ENCODE measurements at regions not wholly inside any gene's neighbourhood (a gene's known extent, or its start where the extent isn't known, plus 50 kb on each side); places are given as distances from the start of the nearest gene placed in this dataset.

DNA sequence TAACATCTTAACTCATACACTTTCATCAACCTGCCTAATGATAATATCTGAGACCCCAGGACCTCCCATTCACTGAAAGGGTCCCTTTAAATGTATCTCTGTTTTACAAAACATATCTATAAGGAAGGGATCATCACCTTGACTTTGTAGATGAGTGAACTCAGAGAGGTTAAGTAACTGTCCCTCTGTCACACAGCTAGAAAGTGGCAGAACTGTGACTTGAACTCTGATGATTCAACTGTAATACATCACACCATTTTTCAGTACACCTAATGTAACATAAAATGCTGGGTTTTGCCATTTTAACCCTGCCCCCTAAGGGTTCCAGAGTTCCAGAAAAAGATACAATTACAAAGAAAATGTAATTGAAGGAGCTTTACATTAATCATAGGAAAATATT, 234.6 kb downstream of the ZEB2 start:
- in situ Hi-C loops (cut with MboI) = no loop called here
- Histone ChIP-seq H3K79me2 (ENCODE audit: control insufficient read depth, insufficient read depth, low read length) (no peaks in the 10 kb centered on the region), H2AFZ (ENCODE audit: low read depth, low read length) (no peak overlapping the region), H3K27ac (ENCODE audit: extremely low read depth, low read depth, low read length) (no peak overlapping the region), H3K4me2 (ENCODE audit: insufficient read depth, low read length) (no peak overlapping the region), H3K4me1 (replicated peaks in 1 of 2; ENCODE audit: control insufficient read depth in 2 of 2, insufficient read depth in 2 of 2, low read length in 2 of 2) (no peaks in the 10 kb centered on the region; a peak in 1 of 5 replicates), H3K4me3 (no peak overlapping the region), H4K20me1 (replicated peaks; ENCODE audit: control insufficient read depth, insufficient read depth, low read length) (no peaks in the 10 kb centered on the region), H3K27me3 (ENCODE audit: control insufficient read depth in 2 of 2, insufficient read depth in 2 of 2, low read length in 2 of 2) (no peaks in the 10 kb centered on the region), H3K9me1 (ENCODE audit: control insufficient read depth, insufficient read depth, low read length) (no peaks in the 10 kb centered on the region), H3K9me3 (replicated peaks; ENCODE audit: control insufficient read depth, insufficient read depth, low read depth, low read length) (no peaks in the 10 kb centered on the region), H3K36me3 (ENCODE audit: control insufficient read depth, insufficient read depth, low read length) (no peaks in the 10 kb centered on the region), H3K9ac (ENCODE audit: insufficient read depth in 1 of 2, low read depth in 2 of 2, low read length in 2 of 2) (no peak overlapping the region)
- ATAC-seq (no peak), DNase-seq (ENCODE audit: extremely low read depth in 1 of 4, low spot score in 3 of 4) (no peak), FAIRE-seq (no peak)
- ChIA-PET POLR2A (interaction anchor here (0.7 kb wide), 1 partner anchor 26 kb away, joined by 3 read pairs; no protein-coding TSS in a partner anchor), CTCF (ENCODE audit: low intra/inter-chr PET ratio) (no interaction called here)
- intact Hi-C loops (cut with micrococcal nuclease) = no loop called here
- BruUV-seq (replicated peaks) = no TSS peak
- TF ChIP-seq ESRRB (CRISPR knock-in tag; IDR thresholded peaks at IDR 0.05; ENCODE audit: borderline replicate concordance) (no peak), BRF2 (IDR thresholded peaks at IDR 0.05; ENCODE audit: borderline replicate concordance, insufficient read depth, insufficient read length) (no peak), RBM14 (IDR thresholded peaks at IDR 0.05; ENCODE audit: borderline replicate concordance, insufficient read depth, low read depth, low read length) (no peak), ADNP (tag; IDR thresholded peaks at IDR 0.05) (peak; percentile 61; the same call in 1 of the 2 replicates), KDM1A (IDR thresholded peaks at IDR 0.05) (peak; percentile 44 to 52; a peak in 2 of 4 replicates), CREB3 (tag; conservative IDR thresholded peaks at IDR 0.05; ENCODE audit: low read depth) (no peak), FOXJ2 (tag; IDR thresholded peaks at IDR 0.05) (no peak), HDAC2 (IDR thresholded peaks at IDR 0.05) (0 out of 2 replicates have a peak, but pooled peaks have one; percentile 43), HNRNPH1 (optimal IDR thresholded peaks at IDR 0.05; ENCODE audit: low read depth, low read length) (no peak), CEBPG (CRISPR knock-in tag; IDR thresholded peaks at IDR 0.05) (no peak), CEBPG (tag; conservative IDR thresholded peaks at IDR 0.05 in 1 of 2, IDR thresholded peaks at IDR 0.05 in 1 of 2) (no peak), GTF2B (IDR thresholded peaks at IDR 0.05; ENCODE audit: extremely low read depth, insufficient read length) (no peak), ZBTB9 (CRISPR knock-in tag; IDR thresholded peaks at IDR 0.05) (no peak), E4F1 (CRISPR knock-in tag; IDR thresholded peaks at IDR 0.05; ENCODE audit: borderline replicate concordance) (no peak)
- TF ChIP-seq, protein P1, sequence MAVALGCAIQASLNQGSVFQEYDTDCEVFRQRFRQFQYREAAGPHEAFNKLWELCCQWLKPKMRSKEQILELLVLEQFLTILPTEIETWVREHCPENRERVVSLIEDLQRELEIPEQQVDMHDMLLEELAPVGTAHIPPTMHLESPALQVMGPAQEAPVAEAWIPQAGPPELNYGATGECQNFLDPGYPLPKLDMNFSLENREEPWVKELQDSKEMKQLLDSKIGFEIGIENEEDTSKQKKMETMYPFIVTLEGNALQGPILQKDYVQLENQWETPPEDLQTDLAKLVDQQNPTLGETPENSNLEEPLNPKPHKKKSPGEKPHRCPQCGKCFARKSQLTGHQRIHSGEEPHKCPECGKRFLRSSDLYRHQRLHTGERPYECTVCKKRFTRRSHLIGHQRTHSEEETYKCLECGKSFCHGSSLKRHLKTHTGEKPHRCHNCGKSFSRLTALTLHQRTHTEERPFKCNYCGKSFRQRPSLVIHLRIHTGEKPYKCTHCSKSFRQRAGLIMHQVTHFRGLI (CRISPR knock-in tag; IDR thresholded peaks at IDR 0.05) = no peak
